PFSK-1 (cell line): ENCODE measurements at regions not wholly inside any gene's neighbourhood (a gene's known extent, or its start where the extent isn't known, plus 50 kb on each side); places are given as distances from the start of the nearest gene placed in this dataset.

Experiments
- POLR2AphosphoS5 ChIP-seq: IDR thresholded peaks from 2 replicates; pipeline ENCODE4 v1.6.1; 2012; ENCODE audit warnings: low read depth, mild to moderate bottlenecking, control low read depth, low read length, moderate library complexity
- SIN3A ChIP-seq: IDR thresholded peaks from 2 replicates; pipeline ENCODE4 v1.6.1; 2012; ENCODE audit warnings: mild to moderate bottlenecking, low read length, moderate library complexity, borderline replicate concordance; ENCODE audit not compliant: insufficient read depth
- TAF1 ChIP-seq: IDR thresholded peaks from 2 replicates; pipeline ENCODE4 v1.6.1; 2012; ENCODE audit warnings: low read length, control low read depth, borderline replicate concordance; ENCODE audit not compliant: insufficient read depth
- TF ChIP-seq, protein P1 (sequence below), 2 experiments: IDR thresholded peaks; 2 replicates each; pipeline versions ENCODE4 v1.6.1 to v1.8.0; 2011 to 2012; ENCODE audit warnings: low read depth in 2 of 2, low read length in 2 of 2, control low read depth in 1 of 2, inconsistent platforms in 1 of 2, mild to moderate bottlenecking in 1 of 2, moderate library complexity in 1 of 2; ENCODE audit not compliant: insufficient read depth in 1 of 2

DNA sequence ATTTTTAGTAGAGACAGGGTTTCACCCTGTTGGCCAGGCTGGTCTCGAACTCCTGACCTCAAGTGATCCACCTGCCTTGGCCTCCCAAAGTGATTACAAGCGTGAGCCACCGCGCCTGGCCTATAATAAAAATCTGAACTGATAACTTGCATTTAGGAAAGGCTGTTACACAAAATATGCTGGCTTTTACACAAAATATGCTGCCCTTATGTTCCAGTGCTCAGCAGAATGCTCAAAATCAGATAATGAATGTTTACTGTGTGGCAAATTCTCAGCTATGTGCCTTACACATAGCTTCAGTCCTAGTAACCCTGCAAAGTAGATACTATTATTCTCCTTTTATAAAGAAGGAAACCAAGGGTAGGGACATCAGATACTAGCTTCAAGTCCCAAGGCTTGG, 141.3 kb upstream of the MSX2 start:
- TF ChIP-seq TAF1 (no peak), POLR2AphosphoS5 (no peak), SIN3A (no peak)
- TF ChIP-seq, protein P1, sequence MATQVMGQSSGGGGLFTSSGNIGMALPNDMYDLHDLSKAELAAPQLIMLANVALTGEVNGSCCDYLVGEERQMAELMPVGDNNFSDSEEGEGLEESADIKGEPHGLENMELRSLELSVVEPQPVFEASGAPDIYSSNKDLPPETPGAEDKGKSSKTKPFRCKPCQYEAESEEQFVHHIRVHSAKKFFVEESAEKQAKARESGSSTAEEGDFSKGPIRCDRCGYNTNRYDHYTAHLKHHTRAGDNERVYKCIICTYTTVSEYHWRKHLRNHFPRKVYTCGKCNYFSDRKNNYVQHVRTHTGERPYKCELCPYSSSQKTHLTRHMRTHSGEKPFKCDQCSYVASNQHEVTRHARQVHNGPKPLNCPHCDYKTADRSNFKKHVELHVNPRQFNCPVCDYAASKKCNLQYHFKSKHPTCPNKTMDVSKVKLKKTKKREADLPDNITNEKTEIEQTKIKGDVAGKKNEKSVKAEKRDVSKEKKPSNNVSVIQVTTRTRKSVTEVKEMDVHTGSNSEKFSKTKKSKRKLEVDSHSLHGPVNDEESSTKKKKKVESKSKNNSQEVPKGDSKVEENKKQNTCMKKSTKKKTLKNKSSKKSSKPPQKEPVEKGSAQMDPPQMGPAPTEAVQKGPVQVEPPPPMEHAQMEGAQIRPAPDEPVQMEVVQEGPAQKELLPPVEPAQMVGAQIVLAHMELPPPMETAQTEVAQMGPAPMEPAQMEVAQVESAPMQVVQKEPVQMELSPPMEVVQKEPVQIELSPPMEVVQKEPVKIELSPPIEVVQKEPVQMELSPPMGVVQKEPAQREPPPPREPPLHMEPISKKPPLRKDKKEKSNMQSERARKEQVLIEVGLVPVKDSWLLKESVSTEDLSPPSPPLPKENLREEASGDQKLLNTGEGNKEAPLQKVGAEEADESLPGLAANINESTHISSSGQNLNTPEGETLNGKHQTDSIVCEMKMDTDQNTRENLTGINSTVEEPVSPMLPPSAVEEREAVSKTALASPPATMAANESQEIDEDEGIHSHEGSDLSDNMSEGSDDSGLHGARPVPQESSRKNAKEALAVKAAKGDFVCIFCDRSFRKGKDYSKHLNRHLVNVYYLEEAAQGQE (IDR thresholded peaks at IDR 0.05; ENCODE audit: insufficient read depth in 1 of 2, low read depth in 2 of 2, low read length in 2 of 2) = no peak
